Neural cell (in vitro differentiated cells): ENCODE measurements at regions not wholly inside any gene's neighbourhood (a gene's known extent, or its start where the extent isn't known, plus 50 kb on each side); places are given as distances from the start of the nearest gene placed in this dataset.

ENCODE experiments used
- H2AFZ ChIP-seq: fragments of 200-600, 300-800 bp; sonication (generic), shearing (Covaris generic); 2 replicates; pipeline ENCODE4 v1.6.0; 2014; ENCODE audit warnings: low read depth, mild to moderate bottlenecking, antibody characterized with exemption, low read length, moderate library complexity
- H3F3A ChIP-seq: fragments of 200-600 bp; shearing (Covaris generic); 2 replicates; pipeline ENCODE4 v1.6.1; 2016; ENCODE audit warnings: mild to moderate bottlenecking, moderate library complexity, mixed read lengths, antibody characterized with exemption, low read length; ENCODE audit not compliant: insufficient read depth, poor library complexity, severe bottlenecking
- H3K27ac ChIP-seq: fragments of 200-600, 300-800 bp; sonication (generic), shearing (Covaris generic); 2 replicates; pipeline ENCODE4 v1.5.1; 2014; ENCODE audit warnings: mild to moderate bottlenecking, low read length, moderate library complexity
- H3K27me3 ChIP-seq: fragments of 300-800, 200-600 bp; sonication (generic), shearing (Covaris generic); 2 replicates; pipeline ENCODE4 v1.6.0; 2014; ENCODE audit warnings: mild to moderate bottlenecking, low read depth, low read length, moderate library complexity; ENCODE audit not compliant: insufficient read depth
- H3K36me3 ChIP-seq: fragments of 300-800, 200-600 bp; sonication (generic), shearing (Covaris generic); 2 replicates; pipeline ENCODE4 v1.5.1; 2014; ENCODE audit warnings: mild to moderate bottlenecking, antibody characterized with exemption, low read length, moderate library complexity; ENCODE audit not compliant: insufficient read depth
- H3K4me2 ChIP-seq: fragments of 300-800, 200-600 bp; sonication (generic), shearing (Covaris generic); 2 replicates; pipeline ENCODE4 v1.6.0; 2014; ENCODE audit warnings: mild to moderate bottlenecking, low read length
- H3K4me3 ChIP-seq: fragments of 300-800, 200-600 bp; sonication (generic), shearing (Covaris generic); 2 replicates; pipeline ENCODE4 v1.5.1; 2014; ENCODE audit warnings: mild to moderate bottlenecking, low read length, moderate library complexity
- H3K79me2 ChIP-seq: fragments of 200-600 bp; shearing (Covaris generic); replicated peaks from 2 replicates; pipeline ENCODE4 v1.6.0; 2014; ENCODE audit warnings: mild to moderate bottlenecking, low read length, moderate library complexity; ENCODE audit not compliant: insufficient read depth
- H3K9ac ChIP-seq: fragments of 300-800, 200-600 bp; sonication (generic), shearing (Covaris generic); 2 replicates; pipeline ENCODE4 v1.6.1; 2016; ENCODE audit warnings: mild to moderate bottlenecking, low read length, mixed read lengths
- H3K9me2 ChIP-seq: fragments of 200-600 bp; shearing (Covaris generic); 2 replicates; pipeline ENCODE4 v1.6.1; 2016; ENCODE audit warnings: mild to moderate bottlenecking, low read length, mixed read lengths; ENCODE audit not compliant: insufficient read depth
- H3K9me3 ChIP-seq: fragments of 200-600, 300-800 bp; sonication (generic), shearing (Covaris generic); 2 replicates; pipeline ENCODE4 v1.6.1; 2016; ENCODE audit warnings: mild to moderate bottlenecking, mixed run types, low read length, moderate library complexity, mixed read lengths
- H4K20me1 ChIP-seq: fragments of 200-600 bp; shearing (Covaris generic); 2 replicates; pipeline ENCODE4 v1.6.1; 2016; ENCODE audit warnings: mild to moderate bottlenecking, mixed run types; ENCODE audit not compliant: insufficient read depth
- EP300 ChIP-seq: fragments of 450-650 bp; conservative IDR thresholded peaks from 2 replicates; pipeline ENCODE4 v1.6.1; 2014; ENCODE audit warnings: antibody characterized with exemption, mild to moderate bottlenecking, moderate library complexity; ENCODE audit not compliant: poor library complexity, severe bottlenecking
- EZH2 ChIP-seq: fragments of 200-600, 300-800 bp; shearing (Covaris generic), sonication (generic); IDR thresholded peaks from 2 replicates; pipeline ENCODE4 v1.6.1; 2014; ENCODE audit warnings: antibody characterized with exemption, low read length, borderline replicate concordance, mild to moderate bottlenecking; ENCODE audit not compliant: insufficient read depth, poor library complexity, severe bottlenecking
- MXI1 ChIP-seq: fragments of 450-650 bp; conservative IDR thresholded peaks from 2 replicates; pipeline ENCODE4 v1.6.1; 2014; ENCODE audit warnings: antibody characterized with exemption, mild to moderate bottlenecking; ENCODE audit not compliant: poor library complexity, severe bottlenecking
- POLR2AphosphoS5 ChIP-seq: IDR thresholded peaks from 2 replicates; pipeline ENCODE4 v1.6.1; 2012
- RAD21 ChIP-seq: fragments of 450-650 bp; conservative IDR thresholded peaks from 2 replicates; pipeline ENCODE4 v1.6.1; 2014; ENCODE audit warnings: antibody characterized with exemption, mild to moderate bottlenecking, moderate library complexity
- SMC3 ChIP-seq: fragments of 450-650 bp; conservative IDR thresholded peaks from 2 replicates; pipeline ENCODE4 v1.6.1; 2014; ENCODE audit warnings: antibody characterized with exemption, mild to moderate bottlenecking, moderate library complexity; ENCODE audit not compliant: poor library complexity
- TAF1 ChIP-seq: IDR thresholded peaks from 2 replicates; pipeline ENCODE4 v1.6.1; 2012; ENCODE audit warnings: low read depth
- TF ChIP-seq, protein P1 (sequence below): fragments of 450-650 bp; IDR thresholded peaks from 2 replicates; pipeline ENCODE4 v1.5.1; 2014; ENCODE audit warnings: antibody characterized with exemption, mild to moderate bottlenecking, moderate library complexity; ENCODE audit not compliant: poor library complexity, severe bottlenecking
- TF ChIP-seq, protein P2 (sequence below): IDR thresholded peaks from 2 replicates; pipeline ENCODE4 v1.6.1; 2012; ENCODE audit warnings: borderline replicate concordance

DNA sequence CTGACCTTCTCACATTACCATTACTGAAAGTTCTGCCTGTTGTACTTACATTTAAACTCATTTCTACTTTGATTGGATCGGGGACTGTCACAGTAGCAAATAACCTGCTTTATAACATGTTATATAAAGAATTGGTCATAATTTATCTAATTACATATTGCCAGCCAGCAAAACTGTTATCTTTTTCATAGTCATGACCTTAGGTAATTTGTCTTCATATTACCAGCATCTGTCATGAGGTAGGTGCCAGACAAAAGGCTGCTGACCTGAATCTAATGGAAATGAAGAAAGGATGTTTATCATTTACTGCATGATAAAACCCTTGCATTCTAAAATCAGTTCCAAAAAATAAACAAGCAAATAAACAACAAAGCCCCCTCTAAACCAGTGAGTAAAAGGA, 89.4 kb upstream of the LRP1B start:
- H3K9me3 ChIP-seq: no peaks in the 10 kb centered on the region
- TF ChIP-seq EZH2: no peak
- no peak for TF ChIP-seq MXI1
- TF ChIP-seq, protein P1, sequence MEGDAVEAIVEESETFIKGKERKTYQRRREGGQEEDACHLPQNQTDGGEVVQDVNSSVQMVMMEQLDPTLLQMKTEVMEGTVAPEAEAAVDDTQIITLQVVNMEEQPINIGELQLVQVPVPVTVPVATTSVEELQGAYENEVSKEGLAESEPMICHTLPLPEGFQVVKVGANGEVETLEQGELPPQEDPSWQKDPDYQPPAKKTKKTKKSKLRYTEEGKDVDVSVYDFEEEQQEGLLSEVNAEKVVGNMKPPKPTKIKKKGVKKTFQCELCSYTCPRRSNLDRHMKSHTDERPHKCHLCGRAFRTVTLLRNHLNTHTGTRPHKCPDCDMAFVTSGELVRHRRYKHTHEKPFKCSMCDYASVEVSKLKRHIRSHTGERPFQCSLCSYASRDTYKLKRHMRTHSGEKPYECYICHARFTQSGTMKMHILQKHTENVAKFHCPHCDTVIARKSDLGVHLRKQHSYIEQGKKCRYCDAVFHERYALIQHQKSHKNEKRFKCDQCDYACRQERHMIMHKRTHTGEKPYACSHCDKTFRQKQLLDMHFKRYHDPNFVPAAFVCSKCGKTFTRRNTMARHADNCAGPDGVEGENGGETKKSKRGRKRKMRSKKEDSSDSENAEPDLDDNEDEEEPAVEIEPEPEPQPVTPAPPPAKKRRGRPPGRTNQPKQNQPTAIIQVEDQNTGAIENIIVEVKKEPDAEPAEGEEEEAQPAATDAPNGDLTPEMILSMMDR: no peak
- TF ChIP-seq RAD21: no peak
- no peak for TF ChIP-seq POLR2AphosphoS5
- no peak for TF ChIP-seq SMC3
- no peak for TF ChIP-seq TAF1
- TF ChIP-seq EP300: no peak
- TF ChIP-seq, protein P2, sequence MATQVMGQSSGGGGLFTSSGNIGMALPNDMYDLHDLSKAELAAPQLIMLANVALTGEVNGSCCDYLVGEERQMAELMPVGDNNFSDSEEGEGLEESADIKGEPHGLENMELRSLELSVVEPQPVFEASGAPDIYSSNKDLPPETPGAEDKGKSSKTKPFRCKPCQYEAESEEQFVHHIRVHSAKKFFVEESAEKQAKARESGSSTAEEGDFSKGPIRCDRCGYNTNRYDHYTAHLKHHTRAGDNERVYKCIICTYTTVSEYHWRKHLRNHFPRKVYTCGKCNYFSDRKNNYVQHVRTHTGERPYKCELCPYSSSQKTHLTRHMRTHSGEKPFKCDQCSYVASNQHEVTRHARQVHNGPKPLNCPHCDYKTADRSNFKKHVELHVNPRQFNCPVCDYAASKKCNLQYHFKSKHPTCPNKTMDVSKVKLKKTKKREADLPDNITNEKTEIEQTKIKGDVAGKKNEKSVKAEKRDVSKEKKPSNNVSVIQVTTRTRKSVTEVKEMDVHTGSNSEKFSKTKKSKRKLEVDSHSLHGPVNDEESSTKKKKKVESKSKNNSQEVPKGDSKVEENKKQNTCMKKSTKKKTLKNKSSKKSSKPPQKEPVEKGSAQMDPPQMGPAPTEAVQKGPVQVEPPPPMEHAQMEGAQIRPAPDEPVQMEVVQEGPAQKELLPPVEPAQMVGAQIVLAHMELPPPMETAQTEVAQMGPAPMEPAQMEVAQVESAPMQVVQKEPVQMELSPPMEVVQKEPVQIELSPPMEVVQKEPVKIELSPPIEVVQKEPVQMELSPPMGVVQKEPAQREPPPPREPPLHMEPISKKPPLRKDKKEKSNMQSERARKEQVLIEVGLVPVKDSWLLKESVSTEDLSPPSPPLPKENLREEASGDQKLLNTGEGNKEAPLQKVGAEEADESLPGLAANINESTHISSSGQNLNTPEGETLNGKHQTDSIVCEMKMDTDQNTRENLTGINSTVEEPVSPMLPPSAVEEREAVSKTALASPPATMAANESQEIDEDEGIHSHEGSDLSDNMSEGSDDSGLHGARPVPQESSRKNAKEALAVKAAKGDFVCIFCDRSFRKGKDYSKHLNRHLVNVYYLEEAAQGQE: no peak
- no peaks in the 10 kb centered on the region for H3F3A ChIP-seq
- H4K20me1 ChIP-seq: no peaks in the 10 kb centered on the region
- no peak overlapping the region for H3K9ac ChIP-seq
- no peaks in the 10 kb centered on the region for H3K27me3 ChIP-seq
- H2AFZ ChIP-seq: no peak overlapping the region
- H3K79me2 ChIP-seq: no peaks in the 10 kb centered on the region
- H3K36me3 ChIP-seq: no peaks in the 10 kb centered on the region
- no peaks in the 10 kb centered on the region for H3K9me2 ChIP-seq
- no peak overlapping the region for H3K4me3 ChIP-seq
- no peak overlapping the region for H3K27ac ChIP-seq
- H3K4me2 ChIP-seq: no peak overlapping the region

DNA sequence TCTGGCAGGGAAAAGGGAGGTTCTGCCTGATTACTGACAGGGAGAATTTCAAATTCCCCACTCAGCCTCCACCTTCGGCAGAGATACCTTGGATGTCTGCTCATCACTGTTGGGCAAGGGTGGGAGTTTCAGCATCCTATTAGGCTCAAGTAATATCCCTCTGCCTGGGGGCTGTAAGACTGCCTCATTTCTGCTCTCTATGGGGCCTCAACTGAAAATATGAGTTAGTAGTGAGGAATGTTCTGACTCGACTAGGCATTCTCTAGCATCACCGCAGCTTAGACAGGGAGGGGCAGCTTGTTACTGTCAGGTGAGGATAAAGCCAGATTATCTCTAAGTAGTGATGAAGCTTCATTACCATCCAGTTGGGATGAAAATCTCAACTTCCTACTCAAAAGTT, 87.7 kb upstream of the LRP1B start:
- Histone ChIP-seq H4K20me1 (no peaks in the 10 kb centered on the region), H2AFZ (no peak overlapping the region), H3F3A (no peaks in the 10 kb centered on the region), H3K4me3 (no peak overlapping the region), H3K9me2 (no peaks in the 10 kb centered on the region), H3K36me3 (no peaks in the 10 kb centered on the region), H3K79me2 (no peaks in the 10 kb centered on the region), H3K9ac (no peak overlapping the region), H3K4me2 (no peak overlapping the region), H3K27me3 (no peaks in the 10 kb centered on the region), H3K27ac (no peak overlapping the region), H3K9me3 (no peaks in the 10 kb centered on the region)
- TF ChIP-seq POLR2AphosphoS5: no peak
- no peak for TF ChIP-seq RAD21
- TF ChIP-seq TAF1: no peak
- TF ChIP-seq SMC3: no peak
- no peak for TF ChIP-seq EP300
- no peak for TF ChIP-seq MXI1
- TF ChIP-seq EZH2: no peak
- TF ChIP-seq, protein P2: no peak
- TF ChIP-seq, protein P1: no peak
